ENCODE measurements at regions not wholly inside any gene's neighbourhood (a gene's known extent, or its start where the extent isn't known, plus 50 kb on each side); places are given as distances from the start of the nearest gene placed in this dataset.
A peak's percentile ranks its signal among the peaks of the same experiment; 100 is the strongest.

- DNase-seq = no peak
- no peak for TF ChIP-seq POLR2A (IDR thresholded peaks at IDR 0.05; ENCODE audit: low read length)
- TF ChIP-seq GATA1 (IDR thresholded peaks at IDR 0.05; ENCODE audit: low read depth, low read length) = no peak
These were observed 51.9 kb downstream of the CEBPB start for GRCh38 chr20:50242548-50242862.

GRCh38 chr20:50242863-50243609, 52.4 kb downstream of the CEBPB start:
- DNase-seq = no peak

GRCh38 chr20:50243610-50244351, 53.2 kb downstream of the CEBPB start:
- no peak for DNase-seq
- TF ChIP-seq POLR2A (IDR thresholded peaks at IDR 0.05; ENCODE audit: low read length) = no peak
- TF ChIP-seq GATA1 (IDR thresholded peaks at IDR 0.05; ENCODE audit: low read depth, low read length) = no peak

More at GRCh38 chr20:50242863-50243609, 52.4 kb downstream of the CEBPB start:
- TF ChIP-seq GATA1 (IDR thresholded peaks at IDR 0.05; ENCODE audit: low read depth, low read length) = no peak
- TF ChIP-seq POLR2A (IDR thresholded peaks at IDR 0.05; ENCODE audit: low read length) = no peak

- TF ChIP-seq GATA1 (IDR thresholded peaks at IDR 0.05; ENCODE audit: low read depth, low read length) = no peak
- no peak for TF ChIP-seq POLR2A (IDR thresholded peaks at IDR 0.05; ENCODE audit: low read length)
These were observed 53.9 kb downstream of the CEBPB start for GRCh38 chr20:50244352-50245149.

GRCh38 chr20:50245498-50246366, 55.1 kb downstream of the CEBPB start:
- no peak for DNase-seq
- TF ChIP-seq GATA1 (IDR thresholded peaks at IDR 0.05; ENCODE audit: low read depth, low read length) (no peak), POLR2A (IDR thresholded peaks at IDR 0.05; ENCODE audit: low read length) (no peak)

More at GRCh38 chr20:50244352-50245149, 53.9 kb downstream of the CEBPB start:
- no peak for DNase-seq

GRCh38 chr20:50246367-50247195, 56.0 kb downstream of the CEBPB start:
- TF ChIP-seq GATA1 (IDR thresholded peaks at IDR 0.05; ENCODE audit: low read depth, low read length) = no peak
- no peak for TF ChIP-seq POLR2A (IDR thresholded peaks at IDR 0.05; ENCODE audit: low read length)
- no peak for DNase-seq

GRCh38 chr20:50247196-50248094, 56.8 kb downstream of the CEBPB start:
- no peak for TF ChIP-seq GATA1 (IDR thresholded peaks at IDR 0.05; ENCODE audit: low read depth, low read length)
- TF ChIP-seq POLR2A (IDR thresholded peaks at IDR 0.05; ENCODE audit: low read length) = no peak
- no peak for DNase-seq

GRCh38 chr20:50248104-50248641, 57.5 kb downstream of the CEBPB start:
- TF ChIP-seq GATA1 (IDR thresholded peaks at IDR 0.05; ENCODE audit: low read depth, low read length) = no peak
- no peak for TF ChIP-seq POLR2A (IDR thresholded peaks at IDR 0.05; ENCODE audit: low read length)
- DNase-seq = peak in 1 of 2 experiments; percentile 29

GRCh38 chr20:50249447-50250388, 59.1 kb downstream of the CEBPB start:
- DNase-seq = no peak
- TF ChIP-seq POLR2A (IDR thresholded peaks at IDR 0.05; ENCODE audit: low read length) (no peak), GATA1 (IDR thresholded peaks at IDR 0.05; ENCODE audit: low read depth, low read length) (no peak)

- no peak for TF ChIP-seq POLR2A (IDR thresholded peaks at IDR 0.05; ENCODE audit: low read length)
- TF ChIP-seq GATA1 (IDR thresholded peaks at IDR 0.05; ENCODE audit: low read depth, low read length) = no peak
- DNase-seq = no peak
These were observed 60.2 kb downstream of the CEBPB start for GRCh38 chr20:50250679-50251382.
